Endodermal cell (in vitro differentiated cells): ENCODE measurements at regions not wholly inside any gene's neighbourhood (a gene's known extent, or its start where the extent isn't known, plus 50 kb on each side); places are given as distances from the start of the nearest gene placed in this dataset.

ENCODE experiments used
- DNase-seq: peaks from one replicate; pipeline ENCODE4 v3.0.0-alpha.2; 2017
- H3K27ac ChIP-seq: 2 replicates; pipeline ENCODE4 v1.5.1; 2013; ENCODE audit warnings: mild to moderate bottlenecking, low read depth, low read length, moderate library complexity
- H3K27me3 ChIP-seq: 2 replicates; pipeline ENCODE4 v1.6.1; 2013; ENCODE audit warnings: mild to moderate bottlenecking, low read length, moderate library complexity; ENCODE audit not compliant: insufficient read depth, control insufficient read depth, poor library complexity, severe bottlenecking
- H3K36me3 ChIP-seq: 2 replicates; pipeline ENCODE4 v1.7.0; 2013; ENCODE audit warnings: mild to moderate bottlenecking, low read length, moderate library complexity; ENCODE audit not compliant: control insufficient read depth, insufficient read depth
- H3K4me1 ChIP-seq: one replicate; pipeline ENCODE4 v1.7.0; 2013; ENCODE audit warnings: low read length; ENCODE audit not compliant: control insufficient read depth, insufficient read depth
- H3K4me3 ChIP-seq: 2 replicates; pipeline ENCODE4 v1.5.1; 2013; ENCODE audit warnings: mild to moderate bottlenecking, low read length, moderate library complexity
- H3K9ac ChIP-seq: 2 replicates; pipeline ENCODE4 v1.6.1; 2013; ENCODE audit warnings: mild to moderate bottlenecking, low read length, moderate library complexity; ENCODE audit not compliant: poor library complexity, severe bottlenecking; ENCODE audit errors: extremely low read depth
- H3K9me3 ChIP-seq: 2 replicates; pipeline ENCODE4 v1.6.1; 2013; ENCODE audit warnings: mild to moderate bottlenecking, low read length, moderate library complexity; ENCODE audit not compliant: control insufficient read depth
- H3K27ac Mint-ChIP-seq: 2 replicates; pipeline ENCODE4 v1.8.0; 2020; ENCODE audit warnings: mixed read lengths
- H3K27me3 Mint-ChIP-seq: 2 replicates; pipeline ENCODE4 v1.8.0; 2021; ENCODE audit warnings: mild to moderate bottlenecking, mixed read lengths; ENCODE audit not compliant: insufficient read depth
- H3K36me3 Mint-ChIP-seq: 2 replicates; pipeline ENCODE4 v1.8.0; 2020; ENCODE audit warnings: low read depth, mixed read lengths
- H3K4me1 Mint-ChIP-seq: 2 replicates; pipeline ENCODE4 v1.8.0; 2020; ENCODE audit warnings: mixed read lengths
- H3K4me3 Mint-ChIP-seq: 2 replicates; pipeline ENCODE4 v1.8.0; 2020; ENCODE audit warnings: mild to moderate bottlenecking, moderate library complexity, mixed read lengths
- H3K9me3 Mint-ChIP-seq: 2 replicates; pipeline ENCODE4 v1.8.0; 2020; ENCODE audit warnings: mild to moderate bottlenecking, mixed read lengths
- WGBS, 2 experiments: methylation state at CpG; one replicate each; pipeline versions ENCODE4 v1.1.5 to v1.1.7; 2013; ENCODE audit warnings: missing lambda C conversion rate in 2 of 2, mixed read lengths in 1 of 2; ENCODE audit not compliant: insufficient coverage in 1 of 2, insufficient read length in 1 of 2; 5-methylcytosine and 5-hydroxymethylcytosine counted together
- TF ChIP-seq, protein P1 (sequence below): fragments of 200-600 bp; sonication (generic); conservative IDR thresholded peaks from 2 replicates; pipeline ENCODE4 v1.5.0; 2021; ENCODE audit warnings: antibody characterized with exemption, mild to moderate bottlenecking

DNA sequence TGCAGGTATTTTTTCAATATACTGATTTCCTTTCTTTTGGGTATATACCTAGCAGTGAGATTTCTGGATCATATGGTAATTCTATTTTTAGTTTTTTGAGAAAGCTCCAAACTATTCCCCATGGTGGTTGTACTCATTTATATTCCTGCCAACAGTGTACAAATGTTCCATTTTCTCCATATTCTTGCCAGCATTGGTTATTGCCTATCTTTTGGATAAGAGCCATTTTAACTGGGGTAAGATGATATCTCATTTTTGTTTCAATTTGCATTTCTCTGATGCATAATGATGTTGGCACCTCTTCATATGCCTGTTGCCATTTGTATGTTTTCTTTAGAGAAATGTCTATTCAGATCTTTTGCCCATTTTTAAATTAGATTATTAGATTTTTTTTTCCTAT lies 85.6 kb upstream of the FST start:
- no peaks in the 10 kb centered on the region for H3K9me3 Mint-ChIP-seq
- no peak overlapping the region for H3K27ac Mint-ChIP-seq
- no peaks in the 10 kb centered on the region for H3K36me3 Mint-ChIP-seq
- Histone ChIP-seq H3K36me3 (no peaks in the 10 kb centered on the region), H3K27ac (no peak overlapping the region), H3K9me3 (peaks cover 7% of the 10 kb centered on the region), H3K27me3 (no peaks in the 10 kb centered on the region), H3K4me1 (no peaks in the 10 kb centered on the region), H3K9ac (no peak overlapping the region), H3K4me3 (no peak overlapping the region)
- DNase-seq, result no peak
- TF ChIP-seq, protein P1, sequence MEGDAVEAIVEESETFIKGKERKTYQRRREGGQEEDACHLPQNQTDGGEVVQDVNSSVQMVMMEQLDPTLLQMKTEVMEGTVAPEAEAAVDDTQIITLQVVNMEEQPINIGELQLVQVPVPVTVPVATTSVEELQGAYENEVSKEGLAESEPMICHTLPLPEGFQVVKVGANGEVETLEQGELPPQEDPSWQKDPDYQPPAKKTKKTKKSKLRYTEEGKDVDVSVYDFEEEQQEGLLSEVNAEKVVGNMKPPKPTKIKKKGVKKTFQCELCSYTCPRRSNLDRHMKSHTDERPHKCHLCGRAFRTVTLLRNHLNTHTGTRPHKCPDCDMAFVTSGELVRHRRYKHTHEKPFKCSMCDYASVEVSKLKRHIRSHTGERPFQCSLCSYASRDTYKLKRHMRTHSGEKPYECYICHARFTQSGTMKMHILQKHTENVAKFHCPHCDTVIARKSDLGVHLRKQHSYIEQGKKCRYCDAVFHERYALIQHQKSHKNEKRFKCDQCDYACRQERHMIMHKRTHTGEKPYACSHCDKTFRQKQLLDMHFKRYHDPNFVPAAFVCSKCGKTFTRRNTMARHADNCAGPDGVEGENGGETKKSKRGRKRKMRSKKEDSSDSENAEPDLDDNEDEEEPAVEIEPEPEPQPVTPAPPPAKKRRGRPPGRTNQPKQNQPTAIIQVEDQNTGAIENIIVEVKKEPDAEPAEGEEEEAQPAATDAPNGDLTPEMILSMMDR, result no peak
- no peak overlapping the region for H3K4me3 Mint-ChIP-seq
- no peaks in the 10 kb centered on the region for H3K27me3 Mint-ChIP-seq
- no peaks in the 10 kb centered on the region for H3K4me1 Mint-ChIP-seq

DNA sequence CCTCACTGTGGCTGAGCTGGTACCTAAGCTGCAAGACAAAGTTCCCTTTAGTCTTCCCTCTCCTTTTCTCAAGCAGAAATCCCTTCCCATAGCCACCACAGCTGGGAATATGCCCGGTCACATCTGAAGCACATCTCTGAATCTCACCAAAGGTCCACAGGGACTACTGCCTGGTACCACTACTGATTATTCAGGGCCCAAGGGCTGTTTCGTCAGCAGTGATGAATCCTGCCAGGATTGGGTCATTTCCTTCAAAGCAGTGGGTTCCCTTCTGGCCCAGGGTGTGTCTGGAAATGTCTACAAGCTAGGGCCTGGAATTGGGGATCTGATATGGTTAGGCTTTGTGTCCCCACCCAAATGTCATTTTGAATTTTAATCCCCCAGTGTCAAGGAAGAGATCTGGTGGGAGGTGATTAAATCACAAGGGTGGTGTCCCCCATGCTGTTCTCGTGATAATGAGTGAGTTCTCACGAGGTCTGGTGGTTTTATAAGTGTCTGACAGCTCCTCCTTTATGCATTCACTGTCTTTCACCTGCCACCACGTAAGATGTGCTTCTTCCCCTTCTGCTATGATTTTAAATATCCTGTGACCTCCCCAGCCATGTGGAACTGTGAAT lies 83.2 kb upstream of the FST start:
- Histone ChIP-seq H3K4me3 (no peak overlapping the region), H3K36me3 (no peaks in the 10 kb centered on the region), H3K4me1 (no peaks in the 10 kb centered on the region), H3K27ac (no peak overlapping the region), H3K9ac (no peak overlapping the region), H3K9me3 (no peaks in the 10 kb centered on the region), H3K27me3 (no peaks in the 10 kb centered on the region)
- Mint-ChIP-seq H3K4me3 (no peak overlapping the region), H3K36me3 (no peaks in the 10 kb centered on the region), H3K4me1 (no peaks in the 10 kb centered on the region), H3K27ac (no peak overlapping the region), H3K9me3 (no peaks in the 10 kb centered on the region), H3K27me3 (no peaks in the 10 kb centered on the region)
- DNase-seq, result no peak
- WGBS, 2 experiments, result 76 to 80% methylated on average over 3 to 5 of the region's 5 CpGs
- TF ChIP-seq, protein P1, result no peak

DNA sequence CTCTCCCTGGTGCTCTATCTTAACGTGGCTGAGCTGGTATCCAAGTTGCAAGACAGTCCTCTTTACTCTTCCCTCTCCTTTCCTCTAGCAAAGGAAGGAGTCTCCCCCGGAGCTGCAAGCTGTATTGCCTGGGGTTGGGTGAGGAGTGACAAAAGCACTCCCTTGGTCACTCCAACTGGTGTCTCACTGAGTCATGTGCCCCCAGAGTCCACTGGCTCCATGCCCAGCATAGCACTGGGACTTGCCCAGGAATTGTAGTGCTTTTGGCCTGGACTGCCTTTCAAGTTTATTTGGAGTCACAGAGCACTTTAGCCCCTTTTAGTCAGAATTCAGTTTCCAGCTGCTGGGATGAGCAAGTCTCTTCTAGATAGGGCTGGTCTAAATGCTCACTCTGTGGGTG lies 82.6 kb upstream of the FST start:
- Histone ChIP-seq H3K27me3 (no peaks in the 10 kb centered on the region), H3K9me3 (no peaks in the 10 kb centered on the region), H3K9ac (no peak overlapping the region), H3K4me1 (no peaks in the 10 kb centered on the region), H3K4me3 (no peak overlapping the region), H3K36me3 (no peaks in the 10 kb centered on the region), H3K27ac (no peak overlapping the region)
- Mint-ChIP-seq H3K9me3 (no peaks in the 10 kb centered on the region), H3K27me3 (no peaks in the 10 kb centered on the region), H3K4me3 (no peak overlapping the region), H3K27ac (no peak overlapping the region), H3K36me3 (no peaks in the 10 kb centered on the region), H3K4me1 (no peaks in the 10 kb centered on the region)
- TF ChIP-seq, protein P1, result no peak
- WGBS, 2 experiments, result 38% methylated on average over 2 of the region's 2 CpGs; no CpG with 5 or more reads in 1 of the 2 experiments
- no peak for DNase-seq
